Activated CD4-positive, alpha-beta T cell treated with anti-CD3 and anti-CD28 coated beads, Interleukin-2, Interleukin-6, amounts not matched to agents 100 ng/mL and 50 ng/mL, durations not matched to agents 16 hours and 8 hours (primary cell): ENCODE measurements at regions not wholly inside any gene's neighbourhood (a gene's known extent, or its start where the extent isn't known, plus 50 kb on each side); places are given as distances from the start of the nearest gene placed in this dataset.

Experiments
- DNase-seq: peaks from one replicate; pipeline ENCODE4 v3.0.0-alpha.2; 2020

GRCh38 chr15:77540312-77541060 is 92.2 kb downstream of the LINGO1 start:
- no peak for DNase-seq

- DNase-seq = no peak
Observed at GRCh38 chr15:77538793-77539497, 93.8 kb downstream of the LINGO1 start.

- no peak for DNase-seq
Observed at GRCh38 chr15:77538027-77538451, 94.7 kb downstream of the LINGO1 start.

GRCh38 chr15:77537006-77537405 is 95.7 kb downstream of the LINGO1 start:
- no peak for DNase-seq

GRCh38 chr15:77535845-77536244 is 96.9 kb downstream of the LINGO1 start:
- DNase-seq = no peak
